ENCODE measurements at regions not wholly inside any gene's neighbourhood (a gene's known extent, or its start where the extent isn't known, plus 50 kb on each side); places are given as distances from the start of the nearest gene placed in this dataset.

DNA sequence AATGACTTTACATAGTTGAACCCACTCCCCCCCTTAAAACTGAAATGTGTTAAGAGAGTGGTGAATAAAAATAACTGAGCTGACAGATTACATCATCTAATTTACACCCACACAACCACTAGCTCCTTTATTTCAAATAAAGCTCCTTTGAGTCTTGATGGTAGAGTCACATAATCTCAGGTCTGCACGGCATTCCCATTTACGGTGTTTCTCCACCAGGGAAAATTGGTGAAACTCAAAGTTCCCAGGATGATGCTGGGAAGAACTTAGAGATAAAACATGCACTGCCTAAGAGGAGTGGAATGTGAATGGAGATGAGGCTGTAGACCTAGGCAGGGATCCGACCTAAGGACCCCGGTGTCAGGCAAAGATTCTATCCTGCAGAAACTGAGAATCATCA, 727.8 kb upstream of the ADAMTS5 start:
- H3K4me3 ChIP-seq = no peak overlapping the region
- H3K9me3 ChIP-seq = no peaks in the 10 kb centered on the region
- TF ChIP-seq, protein P1, sequence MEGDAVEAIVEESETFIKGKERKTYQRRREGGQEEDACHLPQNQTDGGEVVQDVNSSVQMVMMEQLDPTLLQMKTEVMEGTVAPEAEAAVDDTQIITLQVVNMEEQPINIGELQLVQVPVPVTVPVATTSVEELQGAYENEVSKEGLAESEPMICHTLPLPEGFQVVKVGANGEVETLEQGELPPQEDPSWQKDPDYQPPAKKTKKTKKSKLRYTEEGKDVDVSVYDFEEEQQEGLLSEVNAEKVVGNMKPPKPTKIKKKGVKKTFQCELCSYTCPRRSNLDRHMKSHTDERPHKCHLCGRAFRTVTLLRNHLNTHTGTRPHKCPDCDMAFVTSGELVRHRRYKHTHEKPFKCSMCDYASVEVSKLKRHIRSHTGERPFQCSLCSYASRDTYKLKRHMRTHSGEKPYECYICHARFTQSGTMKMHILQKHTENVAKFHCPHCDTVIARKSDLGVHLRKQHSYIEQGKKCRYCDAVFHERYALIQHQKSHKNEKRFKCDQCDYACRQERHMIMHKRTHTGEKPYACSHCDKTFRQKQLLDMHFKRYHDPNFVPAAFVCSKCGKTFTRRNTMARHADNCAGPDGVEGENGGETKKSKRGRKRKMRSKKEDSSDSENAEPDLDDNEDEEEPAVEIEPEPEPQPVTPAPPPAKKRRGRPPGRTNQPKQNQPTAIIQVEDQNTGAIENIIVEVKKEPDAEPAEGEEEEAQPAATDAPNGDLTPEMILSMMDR (IDR thresholded peaks at IDR 0.05) = no peak
- TF ChIP-seq POLR2A (IDR thresholded peaks at IDR 0.05) = no peak
- no peaks in the 10 kb centered on the region for H3K4me1 ChIP-seq
- H3K27ac ChIP-seq = no peak overlapping the region
- no peaks in the 10 kb centered on the region for H3K36me3 ChIP-seq
- DNase-seq = no peak
- no peaks in the 10 kb centered on the region for H3K27me3 ChIP-seq

DNA sequence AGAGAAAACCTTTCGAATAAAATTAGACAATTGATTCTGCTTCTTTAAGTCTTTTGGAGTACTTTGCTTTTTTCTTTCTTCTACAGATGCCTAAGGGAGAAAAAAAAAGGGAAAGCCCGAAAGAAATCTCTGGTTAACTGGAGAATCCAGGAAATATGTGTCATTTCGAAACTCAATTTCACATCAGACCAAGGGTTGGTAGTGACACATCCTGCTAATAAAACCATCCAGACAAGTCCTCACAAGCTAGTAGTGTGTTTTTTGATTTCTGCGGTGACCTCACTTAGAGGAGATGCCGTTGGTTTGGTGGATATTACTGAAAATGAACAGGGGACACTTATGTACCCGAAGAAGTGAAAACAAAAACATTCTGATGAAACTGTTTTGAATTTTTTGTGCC, 726.5 kb upstream of the ADAMTS5 start:
- TF ChIP-seq, protein P1 (IDR thresholded peaks at IDR 0.05) = no peak
- H3K4me3 ChIP-seq = no peak overlapping the region

DNA sequence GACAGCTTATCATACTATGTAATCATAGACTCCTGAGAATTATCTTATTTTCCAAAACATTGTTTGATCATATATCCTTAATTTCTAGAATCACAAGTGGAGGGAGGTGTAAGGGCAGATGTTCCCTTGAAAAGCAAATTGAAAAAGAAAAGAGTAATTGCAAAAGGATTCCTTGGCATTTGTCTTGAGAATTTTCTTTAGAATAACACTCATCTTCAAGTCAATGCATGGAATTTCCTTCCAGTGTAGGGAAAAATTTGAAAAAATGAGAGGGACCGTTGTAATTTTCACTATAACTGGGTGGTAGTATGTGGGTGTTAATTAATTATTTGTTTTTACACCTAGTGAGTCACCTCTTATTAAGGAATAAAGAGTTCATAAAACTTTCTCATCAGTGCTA, 724.6 kb upstream of the ADAMTS5 start:
- Histone ChIP-seq H3K4me1 (no peaks in the 10 kb centered on the region), H3K27ac (no peak overlapping the region), H3K9me3 (no peaks in the 10 kb centered on the region), H3K36me3 (no peaks in the 10 kb centered on the region), H3K27me3 (no peaks in the 10 kb centered on the region), H3K4me3 (no peak overlapping the region)
- no peak for TF ChIP-seq POLR2A (IDR thresholded peaks at IDR 0.05)
- TF ChIP-seq, protein P1 (IDR thresholded peaks at IDR 0.05) = no peak
- DNase-seq = no peak

More for the DNA sequence above, 726.5 kb upstream of the ADAMTS5 start:
- no peak for DNase-seq
- Histone ChIP-seq H3K36me3 (no peaks in the 10 kb centered on the region), H3K4me1 (no peaks in the 10 kb centered on the region), H3K27me3 (no peaks in the 10 kb centered on the region), H3K27ac (no peak overlapping the region), H3K9me3 (no peaks in the 10 kb centered on the region)

DNA sequence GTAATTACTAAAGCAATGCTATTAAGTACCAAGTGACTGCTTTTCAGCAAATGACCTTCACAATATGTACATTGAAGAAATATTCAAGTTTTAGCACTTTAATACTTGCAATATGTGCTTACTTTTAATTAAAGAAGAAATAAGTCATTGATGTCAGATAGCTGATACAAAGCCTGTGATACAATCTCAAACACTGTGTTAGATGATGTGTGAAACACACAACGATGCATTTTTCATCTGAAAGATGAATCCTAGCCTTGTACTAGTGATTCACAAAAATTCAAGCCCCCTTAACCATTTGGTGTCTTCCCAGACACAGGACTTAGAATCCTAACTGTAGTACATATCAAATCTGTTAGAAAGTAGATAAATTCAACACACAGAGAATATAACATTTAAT, 724.1 kb upstream of the ADAMTS5 start:
- no peak for DNase-seq
- Histone ChIP-seq H3K27me3 (no peaks in the 10 kb centered on the region), H3K9me3 (no peaks in the 10 kb centered on the region), H3K36me3 (no peaks in the 10 kb centered on the region), H3K27ac (no peak overlapping the region), H3K4me1 (no peaks in the 10 kb centered on the region), H3K4me3 (no peak overlapping the region)
- no peak for TF ChIP-seq POLR2A (IDR thresholded peaks at IDR 0.05)
- TF ChIP-seq, protein P1 (IDR thresholded peaks at IDR 0.05) = no peak

- Histone ChIP-seq H3K27ac (no peak overlapping the region), H3K36me3 (no peaks in the 10 kb centered on the region), H3K4me1 (no peaks in the 10 kb centered on the region), H3K9me3 (no peaks in the 10 kb centered on the region), H3K27me3 (no peaks in the 10 kb centered on the region), H3K4me3 (no peak overlapping the region)
- TF ChIP-seq, protein P1 (IDR thresholded peaks at IDR 0.05) = no peak
- no peak for TF ChIP-seq POLR2A (IDR thresholded peaks at IDR 0.05)
- no peak for DNase-seq
These were observed 723.5 kb upstream of the ADAMTS5 start for GRCh38 chr21:27690426-27690825.

DNA sequence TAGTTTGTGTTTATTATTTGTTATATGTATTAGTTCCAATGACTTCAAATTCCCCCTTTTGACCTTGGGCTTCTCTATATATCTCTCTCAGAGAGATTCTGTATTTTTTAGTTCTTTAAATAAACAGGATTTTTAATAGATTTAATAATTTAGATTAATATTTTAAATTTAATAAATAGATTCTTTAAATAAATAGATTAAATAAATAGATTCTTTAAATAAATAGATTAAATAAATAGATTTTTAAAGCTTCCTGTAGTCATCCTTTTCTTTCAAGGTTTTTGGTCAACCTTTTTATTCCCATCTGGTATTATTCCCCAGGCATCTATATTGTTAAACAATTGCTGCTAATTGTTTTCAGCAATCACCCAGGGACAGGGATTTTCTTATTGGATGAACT, 721.9 kb upstream of the ADAMTS5 start:
- H3K27me3 ChIP-seq = no peaks in the 10 kb centered on the region
- no peak for DNase-seq
- H3K9me3 ChIP-seq = no peaks in the 10 kb centered on the region
- no peak overlapping the region for H3K4me3 ChIP-seq
- no peak overlapping the region for H3K27ac ChIP-seq
- H3K36me3 ChIP-seq = no peaks in the 10 kb centered on the region
- no peaks in the 10 kb centered on the region for H3K4me1 ChIP-seq
- TF ChIP-seq, protein P1 (IDR thresholded peaks at IDR 0.05) = no peak
- no peak for TF ChIP-seq POLR2A (IDR thresholded peaks at IDR 0.05)
